Activated gamma-delta T cell treated with Interleukin-2 at 50 U/mL for 16 hours (primary cell): ENCODE measurements at regions not wholly inside any gene's neighbourhood (a gene's known extent, or its start where the extent isn't known, plus 50 kb on each side); places are given as distances from the start of the nearest gene placed in this dataset.
"Not testable (repeated sequence)": the region's sequence is repeated elsewhere in the genome, so short reads cannot be mapped to it uniquely, and the experiment has no call there.

ENCODE experiments used
- DNase-seq: peaks from one replicate; pipeline ENCODE4 v3.0.0-alpha.2; 2020

GRCh38 chr4:8732681-8733243 is 138.9 kb downstream of the HMX1 start:
- no peak for DNase-seq

- no peak for DNase-seq
These were observed 139.5 kb downstream of the CPZ start for GRCh38 chr4:8732092-8732491.

- no peak for DNase-seq
These were observed 138.8 kb downstream of the CPZ start for GRCh38 chr4:8731364-8731763.

- no peak for DNase-seq
These were observed 138.1 kb downstream of the CPZ start for GRCh38 chr4:8730681-8731080.

GRCh38 chr4:8730159-8730558 is 137.6 kb downstream of the CPZ start:
- no peak for DNase-seq

- DNase-seq: no peak
These were observed 137.0 kb downstream of the CPZ start for GRCh38 chr4:8729408-8730149.

GRCh38 chr4:8728536-8729407 is 136.2 kb downstream of the CPZ start:
- no peak for DNase-seq

- no peak for DNase-seq
These were observed 135.3 kb downstream of the CPZ start for GRCh38 chr4:8727546-8728510.

GRCh38 chr4:8727131-8727530 is 134.6 kb downstream of the CPZ start:
- DNase-seq: no peak

- no peak for DNase-seq
These were observed 133.8 kb downstream of the CPZ start for GRCh38 chr4:8726344-8726851.

GRCh38 chr4:8725845-8726244 is 133.3 kb downstream of the CPZ start:
- DNase-seq: no peak

- DNase-seq: no peak
These were observed 132.7 kb downstream of the CPZ start for GRCh38 chr4:8725071-8725841.

- DNase-seq: no peak
These were observed 132.0 kb downstream of the CPZ start for GRCh38 chr4:8724436-8725070.

- DNase-seq: no peak
These were observed 130.8 kb downstream of the CPZ start for GRCh38 chr4:8723222-8723980.

- no peak for DNase-seq
These were observed 130.0 kb downstream of the CPZ start for GRCh38 chr4:8722556-8722955.

GRCh38 chr4:8721621-8722020 is 129.1 kb downstream of the CPZ start:
- DNase-seq: no peak

GRCh38 chr4:8719421-8719820 is 126.9 kb downstream of the CPZ start:
- no peak for DNase-seq

- not testable (repeated sequence) for DNase-seq
These were observed 124.9 kb downstream of the CPZ start for GRCh38 chr4:8717470-8717869.

- DNase-seq: no peak
These were observed 118.4 kb downstream of the CPZ start for GRCh38 chr4:8710946-8711345.

- no peak for DNase-seq
These were observed 117.9 kb downstream of the CPZ start for GRCh38 chr4:8710416-8710815.
